HG03565 (cell line): ENCODE measurements at regions not wholly inside any gene's neighbourhood (a gene's known extent, or its start where the extent isn't known, plus 50 kb on each side); places are given as distances from the start of the nearest gene placed in this dataset.
"Not testable (repeated sequence)": the region's sequence is repeated elsewhere in the genome, so short reads cannot be mapped to it uniquely, and the experiment has no call there.

Experiments used
- ATAC-seq: cut with Tn5 transposase; IDR thresholded peaks from one replicate; pipeline ENCODE4 v1.9.1; 2021; ENCODE audit warnings: mild to moderate bottlenecking, moderate library complexity; ENCODE audit not compliant: unreplicated experiment

DNA sequence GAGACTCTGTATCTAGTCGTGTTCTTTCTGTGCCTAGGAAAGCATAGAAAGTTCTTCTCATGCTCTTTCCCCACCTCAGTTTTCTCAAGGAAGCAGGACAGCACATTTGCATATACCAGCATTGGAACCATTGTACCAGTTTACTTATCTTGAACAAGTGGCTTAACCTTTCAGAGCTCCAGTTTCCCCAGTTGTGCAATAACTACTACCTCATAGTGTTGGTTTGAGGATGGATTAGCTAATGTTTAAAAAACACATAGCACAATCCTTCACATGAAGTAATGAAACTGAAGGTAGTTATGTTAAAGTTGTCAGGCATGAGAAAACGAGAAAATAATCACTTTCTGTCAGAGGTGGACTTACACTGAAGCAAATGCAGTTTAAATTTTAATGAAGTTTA is 92.2 kb upstream of the H2AZ1 start:
- no peak for ATAC-seq

DNA sequence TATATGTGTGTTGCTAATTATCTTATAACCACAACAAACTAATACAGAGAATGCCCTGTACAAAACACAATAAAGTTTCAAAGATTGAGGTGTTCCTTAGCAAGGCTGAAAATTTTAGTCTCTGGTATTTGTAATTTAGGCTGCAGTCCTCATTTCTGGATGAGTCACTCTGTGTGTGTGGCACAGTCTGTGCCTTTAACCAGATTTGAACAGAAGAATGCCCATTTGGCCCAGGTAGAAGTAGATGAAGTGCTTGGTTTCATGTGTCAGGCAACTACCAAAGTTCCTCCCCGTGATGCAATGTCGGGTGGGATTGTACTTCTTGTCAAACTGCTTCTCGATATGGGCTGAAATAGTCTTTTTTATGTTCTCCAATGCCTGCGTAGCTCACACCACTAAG is 91.6 kb upstream of the H2AZ1 start:
- no peak for ATAC-seq

GRCh38 chr4:100034023-100034664 is 84.1 kb upstream of the H2AZ1 start:
- no peak for ATAC-seq

- no peak for ATAC-seq
Measured at GRCh38 chr4:100026066-100026465, 76.0 kb upstream of the H2AZ1 start.

- ATAC-seq: no peak
Measured at GRCh38 chr4:100023800-100024199, 73.7 kb upstream of the H2AZ1 start.

DNA sequence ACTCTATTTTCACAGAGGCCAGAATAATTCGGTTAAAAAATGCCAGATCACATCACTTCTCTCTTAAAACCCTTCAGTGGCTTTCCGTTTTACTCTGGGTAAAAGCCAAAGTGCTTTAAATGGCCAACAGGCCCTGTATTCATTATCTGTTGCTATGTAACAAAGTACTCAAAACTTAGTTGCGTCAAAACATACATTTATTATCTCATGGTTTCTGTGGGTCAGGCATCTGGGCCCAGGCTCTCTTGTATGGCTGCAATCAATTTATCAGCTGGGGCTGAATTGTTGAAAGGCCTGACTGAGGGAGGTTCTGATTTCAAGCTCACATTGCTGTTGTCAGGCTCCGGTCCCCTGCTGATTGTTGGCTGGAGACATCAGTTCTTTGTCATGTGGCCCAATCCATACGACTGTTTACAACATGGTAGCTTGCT is 72.7 kb upstream of the H2AZ1 start:
- ATAC-seq: no peak

DNA sequence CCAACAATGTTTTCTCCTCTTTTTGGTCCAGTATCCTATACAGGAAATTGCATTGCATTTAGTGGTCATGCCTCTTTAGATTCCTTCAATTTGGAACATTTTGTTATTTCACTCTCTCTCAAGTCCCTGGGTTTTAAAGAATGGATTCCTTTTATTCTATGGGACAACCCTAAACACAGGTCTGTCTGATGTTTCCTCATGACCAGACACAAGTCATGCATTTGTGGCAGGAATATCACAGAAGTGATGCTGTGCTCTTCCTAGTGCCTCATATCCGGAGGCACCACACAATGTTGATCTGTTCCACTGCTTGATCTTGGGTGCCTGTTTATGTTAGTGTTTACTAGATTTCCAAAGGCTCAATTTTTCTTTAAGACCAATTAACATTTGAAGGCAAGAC is 69.7 kb upstream of the H2AZ1 start:
- ATAC-seq: no peak

GRCh38 chr4:100017637-100018310 is 67.7 kb upstream of the H2AZ1 start:
- peak; percentile 96 for ATAC-seq

DNA sequence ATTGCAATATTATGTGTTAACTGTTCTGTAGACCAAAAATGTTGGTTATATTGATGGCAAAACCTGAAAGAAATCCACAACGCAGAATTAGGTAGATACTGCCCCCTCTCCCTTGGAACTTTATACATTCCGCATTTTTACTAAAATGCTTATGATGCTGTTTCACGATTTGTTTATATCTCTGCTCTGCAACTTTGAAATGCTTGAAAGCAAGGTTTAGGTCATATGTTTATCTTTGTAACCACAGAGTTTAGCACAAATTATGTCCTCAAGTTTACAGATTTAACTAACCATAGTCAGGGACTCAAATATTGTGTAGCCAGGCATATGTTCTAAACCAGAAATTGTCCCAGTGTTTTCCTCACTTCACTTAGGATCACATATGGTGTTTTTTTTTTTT is 66.1 kb upstream of the H2AZ1 start:
- no peak for ATAC-seq

DNA sequence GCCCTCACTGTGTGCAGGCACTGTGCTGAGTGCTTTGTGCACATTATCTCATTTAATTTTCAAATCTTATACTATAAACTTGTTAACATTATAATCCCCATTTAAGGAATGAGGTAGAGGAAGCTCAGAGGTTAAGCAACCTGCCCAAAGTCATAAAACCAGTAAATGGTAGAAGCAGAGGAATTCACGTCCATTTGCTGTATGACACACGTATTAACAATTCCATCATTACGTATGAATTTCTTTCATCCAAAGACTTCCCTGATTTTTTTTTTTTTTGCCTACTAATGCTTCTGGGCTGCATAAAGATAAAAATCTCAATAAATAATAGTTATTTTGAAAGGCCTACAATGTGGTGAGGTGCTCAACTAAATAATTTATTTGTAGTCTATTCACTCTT is 64.5 kb upstream of the H2AZ1 start:
- no peak for ATAC-seq

GRCh38 chr4:100009490-100009889 is 59.4 kb upstream of the H2AZ1 start:
- ATAC-seq: no peak

DNA sequence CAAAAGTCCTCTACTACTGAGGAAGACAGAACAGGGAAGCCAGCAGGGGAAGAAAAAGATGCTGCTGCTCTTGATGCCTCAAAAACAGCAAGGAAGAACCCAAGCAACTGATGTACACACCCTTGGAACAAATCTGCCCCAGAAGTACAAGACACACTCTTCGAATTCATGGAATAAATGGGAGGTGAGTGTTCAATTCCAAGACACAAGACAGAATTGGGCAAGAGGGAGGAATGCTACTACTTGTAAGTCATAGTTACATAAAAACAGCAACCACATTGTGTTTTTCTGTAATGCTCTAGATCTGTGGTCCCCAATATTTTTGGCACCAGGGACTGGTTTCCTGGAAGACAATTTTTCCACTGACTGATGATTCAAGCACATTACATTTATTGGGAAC is 58.0 kb upstream of the H2AZ1 start:
- ATAC-seq: no peak

DNA sequence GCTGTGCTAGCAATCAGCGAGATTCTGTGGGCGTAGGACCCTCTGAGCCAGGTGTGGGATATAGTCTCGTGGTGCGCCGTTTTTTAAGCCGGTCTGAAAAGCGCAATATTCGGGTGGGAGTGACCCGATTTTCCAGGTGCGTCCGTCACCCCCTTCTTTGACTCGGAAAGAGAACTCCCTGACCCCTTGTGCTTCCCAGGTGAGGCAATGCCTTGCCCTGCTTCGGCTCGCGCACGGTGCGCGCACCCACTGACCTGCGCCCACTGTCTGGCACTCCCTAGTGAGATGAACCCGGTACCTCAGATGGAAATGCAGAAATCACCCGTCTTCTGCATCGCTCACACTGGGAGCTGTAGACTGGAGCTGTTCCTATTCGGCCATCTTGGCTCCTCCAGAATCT is 56.1 kb upstream of the H2AZ1 start:
- ATAC-seq: not testable (repeated sequence)
